K562 (cell line): ENCODE measurements at regions not wholly inside any gene's neighbourhood (a gene's known extent, or its start where the extent isn't known, plus 50 kb on each side); places are given as distances from the start of the nearest gene placed in this dataset.

Experiments used
- ATAC-seq: fragments of 200-7000 bp; cut with Tn5 transposase; 3 replicates; pipeline ENCODE4 v1.9.1; 2020; ENCODE audit warnings: moderate library complexity
- BruUV-seq: library from RNA; stranded (reverse); fragments of 400-500 nt; replicated peaks from 2 replicates; lab custom pipeline; 2021; lab: Mats Ljungman, UMichigan
- CTCF ChIA-PET: fragments of 300-600 bp; formaldehyde crosslinking; extraction: SDS; loops from one replicate; lab custom pipeline; 2021; ENCODE audit warnings: low intra/inter-chr PET ratio; lab: Yijun Ruan, JAX
- POLR2A ChIA-PET: fragments of 300-600, 350-650 bp; sonication (Branson Sonifier 250); formaldehyde crosslinking; extraction: SDS; loops from one replicate; lab custom pipeline; 2021; ENCODE audit warnings: antibody characterized with exemption, inconsistent platforms; lab: Yijun Ruan, JAX
- DNase-seq, 4 experiments: peaks; one replicate each; pipeline versions ENCODE4 v3.0.0 to v3.0.0-alpha.2; 2011 to 2018; ENCODE audit warnings: low spot score in 3 of 4, mixed read lengths in 3 of 4; ENCODE audit errors: extremely low read depth in 1 of 4
- FAIRE-seq: peaks from 2 replicates; lab custom pipeline; 2011; peaks lifted over from hg19 to GRCh38; lab: Jason Lieb, UNC
- H2AFZ ChIP-seq: 2 replicates; pipeline ENCODE4 v1.6.0; 2011; ENCODE audit warnings: low read depth, low read length, control low read depth, inconsistent platforms
- H3K27ac ChIP-seq: fragments of 200-600 bp; 3 replicates; pipeline ENCODE4 v1.8.0; 2011; ENCODE audit warnings: low read depth, mild to moderate bottlenecking, control low read depth, inconsistent platforms, low read length, moderate library complexity, mixed read lengths; ENCODE audit errors: extremely low read depth
- H3K27me3 ChIP-seq, 2 experiments: fragments of 300-600 bp in 1 of 2; 2 replicates in 1 of 2; 3 replicates in 1 of 2; pipeline versions ENCODE4 v1.6.0 to v1.8.0; 2011; ENCODE audit warnings: inconsistent platforms in 2 of 2, low read length in 2 of 2, mild to moderate bottlenecking in 1 of 2, mixed read lengths in 1 of 2, moderate library complexity in 1 of 2; ENCODE audit not compliant: control insufficient read depth in 2 of 2, insufficient read depth in 2 of 2
- H3K36me3 ChIP-seq: fragments of 300-600 bp; 3 replicates; pipeline ENCODE4 v1.8.0; 2011; ENCODE audit warnings: mild to moderate bottlenecking, low read length, inconsistent platforms; ENCODE audit not compliant: control insufficient read depth, insufficient read depth
- H3K4me1 ChIP-seq, 2 experiments: fragments of 200-600 bp in 1 of 2; replicated peaks in 1 of 2; 2 replicates in 1 of 2; 3 replicates in 1 of 2; pipeline versions ENCODE4 v1.5.1 to v1.8.0; 2011; ENCODE audit warnings: inconsistent platforms in 2 of 2, low read length in 2 of 2, mild to moderate bottlenecking in 1 of 2, mixed read lengths in 1 of 2, moderate library complexity in 1 of 2; ENCODE audit not compliant: control insufficient read depth in 2 of 2, insufficient read depth in 2 of 2
- H3K4me2 ChIP-seq: 2 replicates; pipeline ENCODE4 v1.6.1; 2011; ENCODE audit warnings: low read length, control low read depth, inconsistent platforms, mixed read lengths; ENCODE audit not compliant: insufficient read depth
- H3K4me3 ChIP-seq: fragments of 200-600 bp; sonication (generic), shearing (Covaris generic); 2 replicates; pipeline ENCODE4 v1.5.1; 2016; ENCODE audit warnings: control low read depth, inconsistent platforms
- H3K79me2 ChIP-seq: fragments of 200-600 bp; 3 replicates; pipeline ENCODE4 v1.8.0; 2011; ENCODE audit warnings: low read length, inconsistent platforms; ENCODE audit not compliant: control insufficient read depth, insufficient read depth
- H3K9ac ChIP-seq, 2 experiments: 2 replicates each; pipeline versions ENCODE4 v1.6.0 to v1.6.1; 2011; ENCODE audit warnings: low read depth in 2 of 2, low read length in 2 of 2, control low read depth in 1 of 2, inconsistent platforms in 1 of 2, mild to moderate bottlenecking in 1 of 2, mixed read lengths in 1 of 2; ENCODE audit not compliant: insufficient read depth in 1 of 2
- H3K9me1 ChIP-seq: one replicate; pipeline ENCODE4 v1.6.0; 2011; ENCODE audit warnings: inconsistent platforms, mild to moderate bottlenecking, low read length, moderate library complexity; ENCODE audit not compliant: control insufficient read depth, insufficient read depth
- H3K9me3 ChIP-seq: replicated peaks from 2 replicates; pipeline ENCODE4 v1.5.1; 2011; ENCODE audit warnings: low read depth, low read length, inconsistent platforms; ENCODE audit not compliant: control insufficient read depth, insufficient read depth
- H4K20me1 ChIP-seq: replicated peaks from 2 replicates; pipeline ENCODE4 v1.6.1; 2011; ENCODE audit warnings: low read length, inconsistent platforms, mixed read lengths; ENCODE audit not compliant: control insufficient read depth, insufficient read depth
- E2F5 ChIP-seq: sonication (generic); formaldehyde crosslinking; IDR thresholded peaks from 2 replicates; pipeline ENCODE4 v1.8.0; 2022; ENCODE audit warnings: mild to moderate bottlenecking, missing genetic modification reagents
- FIP1L1 ChIP-seq: fragments of 200-400 bp; formaldehyde crosslinking; IDR thresholded peaks from 2 replicates; pipeline ENCODE4 v1.6.1; 2018; ENCODE audit warnings: mild to moderate bottlenecking, low read depth, low read length; ENCODE audit not compliant: poor library complexity, severe bottlenecking
- FOXJ2 ChIP-seq: fragments of 200-800 bp; sonication (Bioruptor generic); IDR thresholded peaks from 2 replicates; pipeline ENCODE4 v1.6.1; 2016; ENCODE audit warnings: missing genetic modification characterization, missing compliant biosample characterization
- NR2C2 ChIP-seq, 2 experiments: fragments of 200-800 bp in 1 of 2; sonication (Bioruptor generic) in 1 of 2; sonication (generic) in 1 of 2; formaldehyde crosslinking in 1 of 2; IDR thresholded peaks; 2 replicates each; pipeline versions ENCODE4 v1.6.1 to v1.8.0; 2016 to 2022; ENCODE audit warnings: mild to moderate bottlenecking in 1 of 2, missing compliant biosample characterization in 1 of 2, missing genetic modification characterization in 1 of 2, missing genetic modification reagents in 1 of 2
- RFX1 ChIP-seq: fragments of 450-650 bp; IDR thresholded peaks from 2 replicates; pipeline ENCODE4 v1.6.1; 2016; ENCODE audit warnings: mild to moderate bottlenecking, moderate library complexity
- RHOXF2B ChIP-seq: fragments of 250-450 bp; sonication (Bioruptor Pico); conservative IDR thresholded peaks from 2 replicates; pipeline ENCODE4 v1.5.1; 2021
- ZNF444 ChIP-seq: fragments of 250-450 bp; sonication (Bioruptor Pico); IDR thresholded peaks from 2 replicates; pipeline ENCODE4 v1.4.0; 2020; ENCODE audit warnings: mild to moderate bottlenecking, moderate library complexity
- in situ Hi-C: fragments of 300-500 bp; cut with MboI; formaldehyde crosslinking; loops from 4 replicates; pipeline ENCODE4 v1.15.0; 2018; ENCODE audit warnings: inconsistent platforms, mixed read lengths
- intact Hi-C: fragments of 100-400 bp; cut with micrococcal nuclease; formaldehyde crosslinking; loops from 2 replicates; pipeline ENCODE4 v1.14.2; 2022
- TF ChIP-seq, protein P1 (sequence below): IDR thresholded peaks from 2 replicates; pipeline ENCODE4 v1.6.1; 2014; ENCODE audit warnings: antibody characterized with exemption

GRCh38 chr2:176405477-176405876, 136.2 kb downstream of the MTX2 start (continued):
- no peak for TF ChIP-seq RFX1

GRCh38 chr2:176407706-176408105, 138.5 kb downstream of the MTX2 start:
- TF ChIP-seq ZNF444 (CRISPR knock-in tag) (no peak), RHOXF2B (CRISPR knock-in tag) (no peak), FIP1L1 (no peak), FOXJ2 (tag) (no peak), NR2C2 (CRISPR knock-in tag; IDR thresholded peaks at IDR 0.05) (no peak), NR2C2 (tag; IDR thresholded peaks at IDR 0.05) (no peak), E2F5 (CRISPR knock-in tag) (no peak)
- TF ChIP-seq, protein P1, sequence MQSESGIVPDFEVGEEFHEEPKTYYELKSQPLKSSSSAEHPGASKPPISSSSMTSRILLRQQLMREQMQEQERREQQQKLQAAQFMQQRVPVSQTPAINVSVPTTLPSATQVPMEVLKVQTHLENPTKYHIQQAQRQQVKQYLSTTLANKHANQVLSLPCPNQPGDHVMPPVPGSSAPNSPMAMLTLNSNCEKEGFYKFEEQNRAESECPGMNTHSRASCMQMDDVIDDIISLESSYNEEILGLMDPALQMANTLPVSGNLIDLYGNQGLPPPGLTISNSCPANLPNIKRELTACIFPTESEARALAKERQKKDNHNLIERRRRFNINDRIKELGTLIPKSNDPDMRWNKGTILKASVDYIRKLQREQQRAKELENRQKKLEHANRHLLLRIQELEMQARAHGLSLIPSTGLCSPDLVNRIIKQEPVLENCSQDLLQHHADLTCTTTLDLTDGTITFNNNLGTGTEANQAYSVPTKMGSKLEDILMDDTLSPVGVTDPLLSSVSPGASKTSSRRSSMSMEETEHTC, result no peak
- ATAC-seq (no peak), DNase-seq (no peak), FAIRE-seq (no peak)
- Histone ChIP-seq H2AFZ (no peak overlapping the region), H3K9me1 (no peaks in the 10 kb centered on the region), H4K20me1 (no peaks in the 10 kb centered on the region), H3K27ac (no peak overlapping the region), H3K36me3 (no peaks in the 10 kb centered on the region), H3K4me1 (no peaks in the 10 kb centered on the region), H3K9me3 (no peaks in the 10 kb centered on the region), H3K4me3 (no peak overlapping the region), H3K27me3 (no peaks in the 10 kb centered on the region), H3K79me2 (no peaks in the 10 kb centered on the region), H3K4me2 (no peak overlapping the region), H3K9ac (no peak overlapping the region)
- BruUV-seq, result no TSS peak
- ChIA-PET CTCF (no interaction called here), POLR2A (no interaction called here)
- intact Hi-C loops (no loop called here), in situ Hi-C loops (no loop called here)
